Activated CD8-positive, alpha-beta T cell treated with anti-CD3 and anti-CD28 coated beads for 36 hours (primary cell): ENCODE measurements at regions not wholly inside any gene's neighbourhood (a gene's known extent, or its start where the extent isn't known, plus 50 kb on each side); places are given as distances from the start of the nearest gene placed in this dataset.

Source experiments
- ATAC-seq: fragments of 200-7000 bp; cut with Tn5 transposase; one replicate; pipeline ENCODE4 v1.10.0; 2021; ENCODE audit warnings: mild to moderate bottlenecking, moderate library complexity
- CTCF ChIA-PET: fragments of 350-600 bp; sonication (Branson Sonifier 250); formaldehyde crosslinking; loops from one replicate; lab custom pipeline; 2021; ENCODE audit warnings: antibody characterized with exemption; lab: Charles Lee
- POLR2A ChIA-PET: fragments of 350-600 bp; sonication (Branson Sonifier 250); formaldehyde crosslinking; loops from one replicate; lab custom pipeline; 2021; ENCODE audit warnings: antibody characterized with exemption; lab: Charles Lee
- DNase-seq: peaks from one replicate; pipeline ENCODE4 v3.0.0-alpha.2; 2020
- H3K27ac Mint-ChIP-seq: one replicate; pipeline ENCODE4 v1.8.0; 2021; ENCODE audit warnings: mild to moderate bottlenecking, mixed read lengths
- H3K27me3 Mint-ChIP-seq: one replicate; pipeline ENCODE4 v1.8.0; 2021; ENCODE audit warnings: mixed read lengths
- H3K36me3 Mint-ChIP-seq: one replicate; pipeline ENCODE4 v1.8.0; 2021; ENCODE audit warnings: low read depth, mixed read lengths
- H3K4me1 Mint-ChIP-seq: one replicate; pipeline ENCODE4 v1.8.0; 2021; ENCODE audit warnings: low read depth, mixed read lengths
- H3K4me3 Mint-ChIP-seq: one replicate; pipeline ENCODE4 v1.8.0; 2021; ENCODE audit warnings: mild to moderate bottlenecking, moderate library complexity, mixed read lengths
- H3K9me3 Mint-ChIP-seq: one replicate; pipeline ENCODE4 v1.8.0; 2021; ENCODE audit warnings: mixed read lengths
- CTCF ChIP-seq: fragments of 200-600 bp; IDR thresholded peaks from one replicate; pipeline ENCODE4 v1.8.0; 2022; ENCODE audit warnings: antibody characterized with exemption, mild to moderate bottlenecking
- intact Hi-C: fragments of 100-400 bp; cut with micrococcal nuclease; formaldehyde crosslinking; loops from one replicate; pipeline ENCODE4 v1.10.0; 2022

DNA sequence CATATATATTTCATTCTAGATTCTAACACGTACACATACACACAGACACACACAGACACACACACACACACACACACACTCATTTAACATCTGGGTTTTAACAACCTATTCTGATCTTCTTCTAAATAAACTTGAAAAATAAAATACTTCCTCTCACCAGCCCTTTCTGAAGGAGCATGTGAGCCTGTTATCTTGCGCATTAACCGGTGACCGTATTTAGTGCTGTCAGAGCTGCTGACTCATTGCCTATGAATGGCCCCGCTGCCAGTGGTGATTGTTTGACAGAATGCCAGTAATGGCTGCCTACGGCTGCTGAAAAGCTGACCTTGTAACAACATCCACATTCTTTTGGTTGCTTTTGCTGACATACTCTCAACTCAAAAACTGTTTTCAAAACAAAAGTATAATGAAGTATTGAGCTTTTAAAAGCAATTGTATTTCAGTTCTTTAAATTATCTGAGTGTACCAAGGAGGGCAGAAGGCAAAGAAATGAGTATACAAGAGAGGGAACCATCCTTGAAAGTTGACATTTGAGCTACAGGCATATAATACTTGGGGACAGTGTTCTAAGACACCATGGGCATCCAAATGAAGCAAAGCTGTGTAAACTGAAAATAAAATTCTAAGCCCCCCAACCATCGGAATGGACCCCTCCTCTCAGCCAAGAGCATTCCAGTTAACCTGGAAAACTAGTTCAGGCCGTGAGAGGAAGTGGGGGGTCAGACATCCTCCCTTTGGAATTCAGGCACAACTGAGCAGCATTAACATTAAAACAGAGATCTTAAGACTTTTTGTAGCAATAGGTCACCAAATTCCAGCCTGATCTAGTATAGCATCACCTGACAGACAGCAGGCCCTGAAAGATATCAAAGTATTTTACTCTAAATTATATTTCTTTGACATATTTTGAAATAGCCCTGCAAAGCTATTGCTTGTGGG is 50.2 kb upstream of the DTNA start:
- ATAC-seq = no peak
- Mint-ChIP-seq H3K27ac (no peak overlapping the region), H3K27me3 (peaks cover 18% of the 10 kb centered on the region), H3K9me3 (no peaks in the 10 kb centered on the region), H3K36me3 (no peaks in the 10 kb centered on the region), H3K4me3 (no peak overlapping the region), H3K4me1 (no peaks in the 10 kb centered on the region)
- DNase-seq = no peak
- no peak for TF ChIP-seq CTCF
- ChIA-PET CTCF (interaction anchor here (2.2 to 4.7 kb wide), 4 partner anchors 16 to 129 kb away, joined by 6 to 30 read pairs (median 26); no protein-coding TSS in a partner anchor), POLR2A (interaction anchor here (0.9 kb wide), 1 partner anchor 17 kb away, joined by 3 read pairs; no protein-coding TSS in a partner anchor)
- intact Hi-C loops = loop anchor here (2.0 kb wide), 1 partner anchor 129 kb away; no protein-coding TSS in a partner anchor
